H1 (cell line): ENCODE measurements at regions not wholly inside any gene's neighbourhood (a gene's known extent, or its start where the extent isn't known, plus 50 kb on each side); places are given as distances from the start of the nearest gene placed in this dataset.

Source experiments
- CHD1 ChIP-seq: IDR thresholded peaks from 2 replicates; pipeline ENCODE4 v1.6.1; 2012; ENCODE audit warnings: low read depth, low read length, improper control_type of control experiment
- CTCF ChIP-seq, 3 experiments: IDR thresholded peaks; 1 replicate in 2 of 3; 2 replicates in 1 of 3; pipeline versions ENCODE4 v1.5.1 to v1.6.1; 2011; ENCODE audit warnings: low read length in 3 of 3, mild to moderate bottlenecking in 3 of 3, inconsistent platforms in 2 of 3, low read depth in 1 of 3, moderate library complexity in 1 of 3; ENCODE audit not compliant: insufficient read depth in 1 of 3; ENCODE audit errors: control extremely low read depth in 1 of 3
- EZH2 ChIP-seq: fragments of 200-600 bp; sonication (generic); IDR thresholded peaks from 2 replicates; pipeline ENCODE4 v1.7.1; 2012; ENCODE audit warnings: low read depth, mild to moderate bottlenecking, moderate library complexity, low read length, inconsistent platforms; ENCODE audit not compliant: severe bottlenecking
- FOSL1 ChIP-seq: IDR thresholded peaks from 2 replicates; pipeline ENCODE4 v1.6.1; 2011; ENCODE audit warnings: mild to moderate bottlenecking, low read depth, low read length, moderate library complexity; ENCODE audit not compliant: insufficient read depth
- GABPA ChIP-seq: IDR thresholded peaks from 2 replicates; pipeline ENCODE4 v1.6.1; 2011; ENCODE audit warnings: mild to moderate bottlenecking, low read length, moderate library complexity, borderline replicate concordance; ENCODE audit not compliant: insufficient read depth
- JUN ChIP-seq: IDR thresholded peaks from 2 replicates; pipeline ENCODE4 v1.6.1; 2011; ENCODE audit warnings: low read depth, mild to moderate bottlenecking, improper control_type of control experiment, low read length
- KDM5A ChIP-seq: fragments of 200-600 bp; IDR thresholded peaks from 2 replicates; pipeline ENCODE4 v1.7.1; 2012; ENCODE audit warnings: mild to moderate bottlenecking, low read length, inconsistent platforms, mixed read lengths
- POLR2A ChIP-seq, 2 experiments: IDR thresholded peaks; 1 replicate in 1 of 2; 2 replicates in 1 of 2; pipeline ENCODE4 v1.6.1; 2011; ENCODE audit warnings: low read depth in 2 of 2, low read length in 2 of 2, mild to moderate bottlenecking in 2 of 2; ENCODE audit errors: control extremely low read depth in 1 of 2
- POLR2AphosphoS5 ChIP-seq: IDR thresholded peaks from 2 replicates; pipeline ENCODE4 v1.6.1; 2011; ENCODE audit warnings: low read depth, low read length
- RAD21 ChIP-seq, 2 experiments: IDR thresholded peaks in 1 of 2; conservative IDR thresholded peaks in 1 of 2; 2 replicates each; pipeline ENCODE4 v1.6.1; 2011; ENCODE audit warnings: low read depth in 2 of 2, low read length in 2 of 2, improper control_type of control experiment in 1 of 2, inconsistent platforms in 1 of 2, mild to moderate bottlenecking in 1 of 2, moderate library complexity in 1 of 2
- TAF1 ChIP-seq: IDR thresholded peaks from 2 replicates; pipeline ENCODE4 v1.6.1; 2011; ENCODE audit warnings: mild to moderate bottlenecking, low read depth, low read length
- TBP ChIP-seq: IDR thresholded peaks from 2 replicates; pipeline ENCODE4 v1.6.1; 2011; ENCODE audit warnings: low read depth, low read length, improper control_type of control experiment
- TF ChIP-seq, protein P1 (sequence below): IDR thresholded peaks from 2 replicates; pipeline ENCODE4 v1.6.1; 2011; ENCODE audit warnings: low read depth, mild to moderate bottlenecking, low read length; ENCODE audit not compliant: insufficient read depth

- no peak for TF ChIP-seq TBP
- no peak for TF ChIP-seq POLR2AphosphoS5
- no peak for TF ChIP-seq TAF1
- TF ChIP-seq EZH2 = no peak
- TF ChIP-seq KDM5A = no peak
- TF ChIP-seq CTCF (IDR thresholded peaks at IDR 0.05; ENCODE audit: control extremely low read depth in 1 of 3, insufficient read depth in 1 of 3, low read depth in 1 of 3, low read length in 3 of 3) = no peak
- TF ChIP-seq, protein P1, sequence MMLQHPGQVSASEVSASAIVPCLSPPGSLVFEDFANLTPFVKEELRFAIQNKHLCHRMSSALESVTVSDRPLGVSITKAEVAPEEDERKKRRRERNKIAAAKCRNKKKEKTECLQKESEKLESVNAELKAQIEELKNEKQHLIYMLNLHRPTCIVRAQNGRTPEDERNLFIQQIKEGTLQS = no peak
- no peak for TF ChIP-seq GABPA
- TF ChIP-seq JUN = no peak
- TF ChIP-seq CHD1 = no peak
- no peak for TF ChIP-seq POLR2A (IDR thresholded peaks at IDR 0.05; ENCODE audit: control extremely low read depth in 1 of 2, low read depth in 2 of 2, low read length in 2 of 2)
- no peak for TF ChIP-seq FOSL1
- TF ChIP-seq RAD21 (IDR thresholded peaks at IDR 0.05 in 1 of 2, conservative IDR thresholded peaks at IDR 0.05 in 1 of 2; ENCODE audit: low read depth in 2 of 2, low read length in 2 of 2) = no peak
Measured at GRCh38 chr4:124046190-124046589, 649.6 kb downstream of the SPRY1 start.
